Neuronal stem cell (in vitro differentiated cells): ENCODE measurements at regions not wholly inside any gene's neighbourhood (a gene's known extent, or its start where the extent isn't known, plus 50 kb on each side); places are given as distances from the start of the nearest gene placed in this dataset.

Experiments used
- DNase-seq: peaks from one replicate; pipeline ENCODE4 v3.0.0-alpha.2; 2013; ENCODE audit warnings: low spot score
- H2AFZ ChIP-seq: one replicate; pipeline ENCODE4 v1.6.1; 2013; ENCODE audit warnings: mild to moderate bottlenecking, low read length, inconsistent platforms
- H2AK5ac ChIP-seq: 2 replicates; pipeline ENCODE4 v1.6.1; 2013; ENCODE audit warnings: low read depth, mild to moderate bottlenecking, inconsistent platforms, low read length, moderate library complexity, mixed read lengths
- H2BK120ac ChIP-seq: 2 replicates; pipeline ENCODE4 v1.6.1; 2013; ENCODE audit warnings: low read depth, mild to moderate bottlenecking, inconsistent platforms, low read length, moderate library complexity, mixed read lengths
- H2BK12ac ChIP-seq: one replicate; pipeline ENCODE4 v1.6.1; 2013; ENCODE audit warnings: low read length, inconsistent platforms
- H2BK15ac ChIP-seq: 2 replicates; pipeline ENCODE4 v1.6.1; 2013; ENCODE audit warnings: mild to moderate bottlenecking, low read length, inconsistent platforms, mixed read lengths
- H2BK5ac ChIP-seq: one replicate; pipeline ENCODE4 v1.6.1; 2013; ENCODE audit warnings: inconsistent platforms, mild to moderate bottlenecking, low read length, moderate library complexity
- H3K14ac ChIP-seq: one replicate; pipeline ENCODE4 v1.6.1; 2013; ENCODE audit warnings: low read length, inconsistent platforms
- H3K18ac ChIP-seq: 2 replicates; pipeline ENCODE4 v1.6.1; 2013; ENCODE audit warnings: low read length, inconsistent platforms
- H3K23ac ChIP-seq: 2 replicates; pipeline ENCODE4 v1.6.1; 2013; ENCODE audit warnings: low read depth, mild to moderate bottlenecking, mixed read lengths, low read length, inconsistent platforms; ENCODE audit not compliant: poor library complexity
- H3K27ac ChIP-seq: replicated peaks from 3 replicates; pipeline ENCODE4 v1.5.1; 2013; ENCODE audit warnings: low read length, inconsistent platforms
- H3K27me3 ChIP-seq, 3 experiments: 2 replicates each; pipeline ENCODE4 v1.6.1; 2013; ENCODE audit warnings: low read length in 3 of 3, mild to moderate bottlenecking in 2 of 3, inconsistent platforms in 1 of 3, low read depth in 1 of 3, mixed read lengths in 1 of 3, moderate library complexity in 1 of 3; ENCODE audit not compliant: control insufficient read depth in 3 of 3, insufficient read depth in 3 of 3
- H3K36me3 ChIP-seq, 2 donors: replicated peaks in 1 of 2; 2 replicates each; pipeline ENCODE4 v1.6.1; 2013; ENCODE audit warnings: low read length in 2 of 2; ENCODE audit not compliant: control insufficient read depth in 2 of 2, insufficient read depth in 2 of 2
- H3K4ac ChIP-seq: 2 replicates; pipeline ENCODE4 v1.6.1; 2013; ENCODE audit warnings: inconsistent platforms, mild to moderate bottlenecking, low read length, moderate library complexity
- H3K4me1 ChIP-seq, 2 donors: 1 replicate in 1 of 2; 2 replicates in 1 of 2; pipeline ENCODE4 v1.6.1; 2013; ENCODE audit warnings: low read length in 2 of 2, low read depth in 1 of 2; ENCODE audit not compliant: control insufficient read depth in 2 of 2, insufficient read depth in 1 of 2
- H3K4me2 ChIP-seq: one replicate; pipeline ENCODE4 v1.6.1; 2013; ENCODE audit warnings: mild to moderate bottlenecking, low read length, inconsistent platforms; ENCODE audit not compliant: insufficient read depth, poor library complexity, severe bottlenecking
- H3K4me3 ChIP-seq, 2 donors: 2 replicates each; pipeline ENCODE4 v1.5.1; 2013; ENCODE audit warnings: low read length in 2 of 2, mild to moderate bottlenecking in 2 of 2, inconsistent platforms in 1 of 2, moderate library complexity in 1 of 2
- H3K79me1 ChIP-seq: one replicate; pipeline ENCODE4 v1.6.1; 2013; ENCODE audit warnings: low read depth, mild to moderate bottlenecking, inconsistent platforms, low read length, moderate library complexity
- H3K9ac ChIP-seq: one replicate; pipeline ENCODE4 v1.6.1; 2013; ENCODE audit warnings: mild to moderate bottlenecking, low read depth, low read length, inconsistent platforms; ENCODE audit not compliant: poor library complexity
- H3K9me3 ChIP-seq, 2 donors: replicated peaks in 1 of 2; 2 replicates each; pipeline versions ENCODE3 to v1.6.1; 2013; ENCODE audit warnings: low read length in 2 of 2, mild to moderate bottlenecking in 2 of 2, inconsistent platforms in 1 of 2, low read depth in 1 of 2, mixed read lengths in 1 of 2, moderate library complexity in 1 of 2; ENCODE audit not compliant: control insufficient read depth in 2 of 2, insufficient read depth in 1 of 2
- H4K8ac ChIP-seq: one replicate; pipeline ENCODE4 v1.6.1; 2013; ENCODE audit warnings: low read depth, mild to moderate bottlenecking, inconsistent platforms, low read length, moderate library complexity
- H4K91ac ChIP-seq: one replicate; pipeline ENCODE4 v1.6.1; 2013; ENCODE audit warnings: low read length, low read depth, mild to moderate bottlenecking, inconsistent platforms; ENCODE audit not compliant: poor library complexity
- WGBS, 2 donors: extraction: QIAGEN DNeasy Blood & Tissue Kit; methylation state at CpG; one replicate each; pipeline ENCODE4 v1.1.7; 2013; ENCODE audit warnings: missing lambda C conversion rate in 2 of 2, mixed read lengths in 1 of 2; ENCODE audit not compliant: insufficient read length in 2 of 2, insufficient replicate concordance in 1 of 2; ENCODE audit errors: extremely low coverage in 2 of 2; 5-methylcytosine and 5-hydroxymethylcytosine counted together

DNA sequence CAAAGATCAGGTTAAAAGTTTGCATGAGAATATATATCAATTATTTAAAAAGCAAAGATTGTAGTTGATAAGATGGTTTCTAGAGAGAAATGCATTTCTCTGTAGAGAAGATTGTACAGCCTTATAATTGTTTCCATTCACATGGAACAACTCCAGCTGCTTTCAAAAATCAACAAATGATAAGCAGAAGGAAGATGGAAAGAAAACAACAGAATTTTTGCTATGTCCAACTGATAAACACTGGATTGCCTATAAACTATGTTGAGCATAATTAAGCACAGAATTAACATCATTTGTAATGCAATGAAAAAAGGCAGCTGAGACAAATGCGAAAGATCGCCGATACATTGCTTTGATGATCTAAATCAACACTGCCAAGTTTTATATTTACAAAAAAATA lies 89.0 kb downstream of the C3orf85 start:
- no peaks in the 10 kb centered on the region for H3K4me1 ChIP-seq
- no CpG with 5 or more reads among the region's 3 CpGs for WGBS, 2 donors

DNA sequence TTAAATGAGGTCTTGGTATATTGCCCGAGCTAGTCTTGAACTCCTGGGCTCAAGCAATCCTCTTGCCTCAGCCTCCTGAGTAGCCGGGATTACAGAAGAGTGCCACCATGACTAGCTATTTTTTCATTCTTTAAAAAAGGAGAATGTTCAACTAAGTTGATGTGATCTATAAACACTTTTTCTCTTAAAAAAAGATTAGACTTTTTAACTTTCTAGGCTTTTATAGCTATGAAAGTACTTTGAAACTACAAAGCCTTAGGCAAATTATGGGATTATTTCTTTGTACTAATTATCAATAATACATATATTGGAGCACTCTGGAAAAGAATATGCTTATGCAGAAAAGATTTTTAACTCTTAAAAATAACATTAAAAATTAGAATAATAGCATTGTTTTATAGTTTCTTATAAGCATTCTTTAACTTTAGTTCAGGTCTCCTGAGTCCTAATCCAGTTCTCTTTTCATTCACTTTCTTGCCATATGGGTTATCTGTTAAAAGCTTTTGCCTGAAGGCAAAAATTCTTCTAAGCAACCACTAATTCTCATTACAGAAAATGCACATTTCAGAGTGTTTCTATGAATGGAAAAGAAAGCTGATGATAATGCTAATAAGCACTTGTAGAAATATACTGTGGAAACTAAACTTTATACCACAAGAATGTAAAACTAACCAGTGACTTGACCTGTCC lies 87.8 kb downstream of the DPPA2 start:
- no peak overlapping the region for H3K14ac ChIP-seq
- no peak overlapping the region for H2BK12ac ChIP-seq
- no peak overlapping the region for H3K23ac ChIP-seq
- H4K91ac ChIP-seq, result no peak overlapping the region
- no peak for DNase-seq
- H3K4ac ChIP-seq, result no peak overlapping the region
- no peaks in the 10 kb centered on the region for H3K79me1 ChIP-seq
- no peak overlapping the region for H2BK120ac ChIP-seq
- no peaks in the 10 kb centered on the region for H3K27me3 ChIP-seq
- H2AK5ac ChIP-seq, result no peak overlapping the region
- H3K9ac ChIP-seq, result no peak overlapping the region
- H2BK5ac ChIP-seq, result no peak overlapping the region
- no CpG with 5 or more reads among the region's 2 CpGs for WGBS, 2 donors
- no peaks in the 10 kb centered on the region for H3K4me1 ChIP-seq
- H2BK15ac ChIP-seq, result no peak overlapping the region
- no peak overlapping the region for H4K8ac ChIP-seq
- no peak overlapping the region for H3K27ac ChIP-seq
- no peak overlapping the region for H3K18ac ChIP-seq
- H3K9me3 ChIP-seq, result peaks cover 0 to 9% of the 10 kb centered on the region in 2 donors
- H3K36me3 ChIP-seq, result no peaks in the 10 kb centered on the region
- no peak overlapping the region for H3K4me3 ChIP-seq
- no peak overlapping the region for H3K4me2 ChIP-seq
- H2AFZ ChIP-seq, result no peak overlapping the region

More for the DNA sequence above, 89.0 kb downstream of the C3orf85 start:
- no peak for DNase-seq
- no peak overlapping the region for H4K91ac ChIP-seq
- H3K18ac ChIP-seq, result no peak overlapping the region
- no peak overlapping the region for H2BK120ac ChIP-seq
- no peak overlapping the region for H2BK15ac ChIP-seq
- no peak overlapping the region for H3K4me3 ChIP-seq
- H3K9me3 ChIP-seq, result peaks cover 0 to 2% of the 10 kb centered on the region in 2 donors
- no peaks in the 10 kb centered on the region for H3K79me1 ChIP-seq
- no peak overlapping the region for H2BK5ac ChIP-seq
- no peak overlapping the region for H3K9ac ChIP-seq
- H2AK5ac ChIP-seq, result no peak overlapping the region
- H4K8ac ChIP-seq, result no peak overlapping the region
- no peak overlapping the region for H3K14ac ChIP-seq
- no peak overlapping the region for H3K4me2 ChIP-seq
- H2BK12ac ChIP-seq, result no peak overlapping the region
- no peaks in the 10 kb centered on the region for H3K36me3 ChIP-seq
- no peak overlapping the region for H3K23ac ChIP-seq
- H2AFZ ChIP-seq, result no peak overlapping the region
- H3K27me3 ChIP-seq, result no peaks in the 10 kb centered on the region
- H3K27ac ChIP-seq, result no peak overlapping the region
- no peak overlapping the region for H3K4ac ChIP-seq

DNA sequence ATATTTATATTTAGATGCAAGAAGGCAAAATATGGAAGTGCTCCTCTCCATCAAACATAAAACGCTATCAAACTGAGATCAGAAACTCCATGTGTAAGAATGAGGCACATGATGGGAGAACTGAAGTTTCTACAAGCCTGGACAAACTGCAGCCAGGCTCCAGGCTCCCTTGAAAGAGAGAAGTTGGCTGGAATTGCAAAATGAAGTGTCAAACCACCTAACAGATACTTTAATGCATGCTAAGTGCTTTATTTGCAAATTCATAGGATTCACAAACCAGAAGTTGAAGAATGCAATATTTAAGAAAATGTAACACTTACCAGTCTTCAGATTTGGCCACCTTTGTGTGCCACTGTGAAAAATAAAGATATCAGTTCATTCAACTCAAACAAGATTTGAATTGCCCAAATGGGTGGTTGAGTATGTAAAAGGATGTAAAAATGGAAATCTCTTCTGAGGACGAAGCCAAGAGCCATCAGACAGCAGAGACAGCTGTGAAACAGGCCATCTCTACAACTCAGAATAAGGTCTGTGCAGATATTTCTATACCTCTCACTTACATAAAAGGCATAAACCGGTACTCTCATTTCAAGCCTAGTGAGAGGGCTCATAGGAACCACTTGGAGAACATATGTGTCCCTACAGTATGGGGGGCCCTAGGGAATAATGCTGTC lies 87.0 kb downstream of the DPPA2 start:
- H3K4me2 ChIP-seq, result no peak overlapping the region
- no peak overlapping the region for H3K4me3 ChIP-seq
- H2AK5ac ChIP-seq, result no peak overlapping the region
- no CpG with 5 or more reads among the region's 3 CpGs for WGBS, 2 donors
- H3K18ac ChIP-seq, result no peak overlapping the region
- H3K4me1 ChIP-seq, result peaks cover 3 to 4% of the 10 kb centered on the region in 2 donors
- no peaks in the 10 kb centered on the region for H3K36me3 ChIP-seq
- no peak overlapping the region for H4K8ac ChIP-seq
- no peak overlapping the region for H3K23ac ChIP-seq
- no peaks in the 10 kb centered on the region for H3K79me1 ChIP-seq
- H2BK12ac ChIP-seq, result no peak overlapping the region
- H2BK15ac ChIP-seq, result no peak overlapping the region
- H3K27ac ChIP-seq, result no peak overlapping the region
- H3K9me3 ChIP-seq, result peaks cover 0 to 8% of the 10 kb centered on the region in 2 donors
- H3K9ac ChIP-seq, result no peak overlapping the region
- H3K4ac ChIP-seq, result no peak overlapping the region
- H2BK120ac ChIP-seq, result no peak overlapping the region
- H3K14ac ChIP-seq, result no peak overlapping the region
- H4K91ac ChIP-seq, result no peak overlapping the region
- H2AFZ ChIP-seq, result no peak overlapping the region
- no peak overlapping the region for H2BK5ac ChIP-seq
- H3K27me3 ChIP-seq, result no peaks in the 10 kb centered on the region
- no peak for DNase-seq

DNA sequence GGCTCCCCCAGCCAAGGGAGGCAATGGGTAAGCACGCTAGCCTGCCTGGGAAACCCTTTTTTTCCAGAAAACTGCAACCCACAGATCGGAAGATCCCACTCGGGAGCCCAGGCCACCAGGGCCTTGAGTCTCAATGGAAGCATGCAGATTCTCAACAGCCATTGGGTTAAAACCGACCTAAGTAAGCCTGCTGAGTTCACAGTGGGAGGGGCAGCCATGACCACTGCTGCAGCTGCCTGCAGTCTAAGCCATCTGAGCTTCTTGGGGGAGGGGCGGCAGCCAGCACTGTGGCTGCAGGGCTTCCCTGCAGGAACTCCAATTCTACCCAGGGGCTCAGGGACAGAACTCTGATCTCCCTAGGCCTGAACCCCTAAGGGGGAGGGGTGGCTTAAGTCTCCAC lies 82.0 kb downstream of the DPPA2 start:
- H3K27me3 ChIP-seq, result no peaks in the 10 kb centered on the region
- H3K23ac ChIP-seq, result no peak overlapping the region
- peak overlapping the region; percentile 36 for H2AK5ac ChIP-seq
- H2BK5ac ChIP-seq, result no peak overlapping the region
- H4K91ac ChIP-seq, result peak overlapping the region; percentile 72
- peak overlapping the region; percentile 49 for H2BK15ac ChIP-seq
- peak overlapping the region; percentile 96 for H4K8ac ChIP-seq
- no peak overlapping the region for H3K14ac ChIP-seq
- H3K27ac ChIP-seq, result no peak overlapping the region
- peak; percentile 8 for DNase-seq
- H2BK120ac ChIP-seq, result peak overlapping the region; percentile 28
- H3K4me1 ChIP-seq, result peaks cover 5 to 9% of the 10 kb centered on the region in 2 donors
- H2AFZ ChIP-seq, result peak overlapping the region; percentile 80
- no peak overlapping the region for H3K4me3 ChIP-seq
- no peak overlapping the region for H2BK12ac ChIP-seq
- peak overlapping the region; percentile 60 for H3K9ac ChIP-seq
- H3K4ac ChIP-seq, result no peak overlapping the region
- peak overlapping the region; percentile 87 for H3K18ac ChIP-seq
- no peak overlapping the region for H3K4me2 ChIP-seq
- H3K36me3 ChIP-seq, result no peaks in the 10 kb centered on the region
- peaks cover 0 to 7% of the 10 kb centered on the region in 2 donors for H3K9me3 ChIP-seq
- WGBS, 2 donors, result no CpG with 5 or more reads among the region's 5 CpGs
- H3K79me1 ChIP-seq, result no peaks in the 10 kb centered on the region
